ENCODE measurements at regions not wholly inside any gene's neighbourhood (a gene's known extent, or its start where the extent isn't known, plus 50 kb on each side); places are given as distances from the start of the nearest gene placed in this dataset.

GRCh38 chr5:173777674-173778073 is 110.5 kb upstream of the CPEB4 start (continued):
- TF ChIP-seq CHD7 (IDR thresholded peaks at IDR 0.05; ENCODE audit: insufficient replicate concordance, low read length) = no peak
